ENCODE measurements at regions not wholly inside any gene's neighbourhood (a gene's known extent, or its start where the extent isn't known, plus 50 kb on each side); places are given as distances from the start of the nearest gene placed in this dataset.

DNA sequence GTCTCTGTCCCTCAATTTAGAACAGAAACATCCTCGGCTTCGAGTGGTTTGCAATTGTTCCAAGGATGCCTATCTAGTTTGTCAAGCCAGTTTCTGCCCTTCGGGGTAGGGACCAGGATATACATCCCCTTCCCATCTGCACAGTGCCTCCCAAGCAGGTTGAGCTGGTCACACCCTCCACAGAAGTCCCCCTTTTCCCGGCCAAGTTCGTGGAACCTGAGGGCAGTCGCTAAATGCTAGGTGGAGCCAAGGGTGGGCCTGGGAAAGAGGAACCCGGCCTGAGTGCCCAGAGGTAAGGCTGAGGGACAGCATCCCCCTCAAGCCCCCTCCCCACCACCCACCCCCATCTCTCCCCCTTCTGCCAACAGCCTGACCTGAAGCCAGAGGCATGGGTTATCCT, 62.4 kb upstream of the NANOS1 start:
- Mint-ChIP-seq H3K27ac (no peak overlapping the region), H3K27me3 (ENCODE audit: low read depth, poor library complexity) (peaks cover 3% of the 10 kb centered on the region), H3K4me3 (peak overlapping the region; percentile 44), H3K4me1 (peaks cover 58% of the 10 kb centered on the region), H3K36me3 (ENCODE audit: low read depth) (no peaks in the 10 kb centered on the region), H3K9me3 (peaks cover 4% of the 10 kb centered on the region)
- TF ChIP-seq, protein P1, sequence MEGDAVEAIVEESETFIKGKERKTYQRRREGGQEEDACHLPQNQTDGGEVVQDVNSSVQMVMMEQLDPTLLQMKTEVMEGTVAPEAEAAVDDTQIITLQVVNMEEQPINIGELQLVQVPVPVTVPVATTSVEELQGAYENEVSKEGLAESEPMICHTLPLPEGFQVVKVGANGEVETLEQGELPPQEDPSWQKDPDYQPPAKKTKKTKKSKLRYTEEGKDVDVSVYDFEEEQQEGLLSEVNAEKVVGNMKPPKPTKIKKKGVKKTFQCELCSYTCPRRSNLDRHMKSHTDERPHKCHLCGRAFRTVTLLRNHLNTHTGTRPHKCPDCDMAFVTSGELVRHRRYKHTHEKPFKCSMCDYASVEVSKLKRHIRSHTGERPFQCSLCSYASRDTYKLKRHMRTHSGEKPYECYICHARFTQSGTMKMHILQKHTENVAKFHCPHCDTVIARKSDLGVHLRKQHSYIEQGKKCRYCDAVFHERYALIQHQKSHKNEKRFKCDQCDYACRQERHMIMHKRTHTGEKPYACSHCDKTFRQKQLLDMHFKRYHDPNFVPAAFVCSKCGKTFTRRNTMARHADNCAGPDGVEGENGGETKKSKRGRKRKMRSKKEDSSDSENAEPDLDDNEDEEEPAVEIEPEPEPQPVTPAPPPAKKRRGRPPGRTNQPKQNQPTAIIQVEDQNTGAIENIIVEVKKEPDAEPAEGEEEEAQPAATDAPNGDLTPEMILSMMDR (IDR thresholded peaks at IDR 0.05): no peak
- no peak for DNase-seq

DNA sequence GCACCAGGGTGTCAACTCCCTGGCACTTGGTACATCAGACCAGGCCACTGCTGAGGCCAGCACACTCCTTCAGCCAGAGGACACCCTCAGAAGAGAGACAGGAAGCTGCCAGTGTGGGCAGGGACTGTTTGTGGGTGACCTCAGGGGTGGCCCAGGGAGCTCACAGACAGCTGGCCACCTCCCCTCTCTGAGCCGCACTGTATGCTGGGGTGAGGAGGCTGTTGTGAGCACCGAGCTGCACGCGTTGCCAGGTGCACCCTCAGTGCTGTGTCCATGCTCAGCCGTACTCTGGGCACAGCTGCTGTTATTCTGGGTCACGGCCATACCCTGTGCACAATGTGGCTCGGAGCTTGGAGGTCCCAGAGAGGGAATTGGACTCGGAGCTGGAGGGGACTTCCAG, 61.5 kb upstream of the NANOS1 start:
- H3K36me3 Mint-ChIP-seq (ENCODE audit: low read depth): peaks cover 2% of the 10 kb centered on the region
- H3K27me3 Mint-ChIP-seq (ENCODE audit: low read depth, poor library complexity): peaks cover 4% of the 10 kb centered on the region
- no peak for DNase-seq
- TF ChIP-seq, protein P1 (IDR thresholded peaks at IDR 0.05): no peak
- no peak overlapping the region for H3K27ac Mint-ChIP-seq
- no peak overlapping the region for H3K4me3 Mint-ChIP-seq
- peaks cover 8% of the 10 kb centered on the region for H3K9me3 Mint-ChIP-seq
- H3K4me1 Mint-ChIP-seq: peaks cover 50% of the 10 kb centered on the region

DNA sequence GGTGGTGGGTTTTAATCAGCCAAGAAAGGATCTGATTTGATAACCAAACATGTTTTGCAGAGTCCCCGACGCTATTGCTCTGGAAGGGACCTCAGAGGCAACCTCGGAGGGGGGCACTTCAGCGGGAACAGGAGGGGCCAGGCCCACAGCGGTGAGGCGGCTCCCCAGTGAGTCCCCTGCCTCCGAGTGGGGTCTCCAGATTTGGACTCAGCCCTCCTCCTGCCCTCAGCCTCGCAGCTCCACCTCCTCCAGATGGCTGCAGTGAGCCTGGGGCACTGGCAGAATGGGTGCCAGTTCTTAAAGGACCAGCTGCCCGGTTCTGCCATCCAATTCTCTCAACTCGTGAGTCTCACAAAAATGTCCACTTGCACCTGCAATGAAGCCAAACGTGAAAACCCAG, 61.0 kb upstream of the NANOS1 start:
- peaks cover 4% of the 10 kb centered on the region for H3K27me3 Mint-ChIP-seq (ENCODE audit: low read depth, poor library complexity)
- H3K36me3 Mint-ChIP-seq (ENCODE audit: low read depth): peaks cover 6% of the 10 kb centered on the region
- peaks cover 12% of the 10 kb centered on the region for H3K9me3 Mint-ChIP-seq
- no peak overlapping the region for H3K4me3 Mint-ChIP-seq
- H3K27ac Mint-ChIP-seq: no peak overlapping the region
- DNase-seq: no peak
- TF ChIP-seq, protein P1 (IDR thresholded peaks at IDR 0.05): no peak
- peaks cover 49% of the 10 kb centered on the region for H3K4me1 Mint-ChIP-seq

DNA sequence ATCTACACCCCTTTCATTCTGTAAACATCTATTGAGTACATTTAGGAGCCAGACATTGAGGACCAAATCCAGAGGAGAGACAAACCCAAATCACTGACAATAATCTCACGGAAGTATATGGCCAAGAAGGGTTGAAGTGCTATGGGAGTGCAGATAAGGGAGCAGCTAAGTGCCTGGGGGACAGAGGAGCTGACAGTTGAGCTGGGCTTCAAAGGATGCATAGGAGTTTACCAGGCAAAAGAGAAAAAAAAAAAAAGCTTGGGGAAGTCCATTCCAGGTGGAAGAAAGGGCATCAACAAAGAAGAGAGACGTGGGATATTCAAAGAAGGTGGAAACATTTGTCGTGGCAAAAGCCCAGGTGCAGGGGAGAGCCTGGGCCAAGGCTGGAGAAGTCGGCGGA, 60.5 kb upstream of the NANOS1 start:
- Mint-ChIP-seq H3K36me3 (ENCODE audit: low read depth) (peaks cover 9% of the 10 kb centered on the region), H3K4me1 (peaks cover 49% of the 10 kb centered on the region), H3K27me3 (ENCODE audit: low read depth, poor library complexity) (peaks cover 6% of the 10 kb centered on the region)

DNA sequence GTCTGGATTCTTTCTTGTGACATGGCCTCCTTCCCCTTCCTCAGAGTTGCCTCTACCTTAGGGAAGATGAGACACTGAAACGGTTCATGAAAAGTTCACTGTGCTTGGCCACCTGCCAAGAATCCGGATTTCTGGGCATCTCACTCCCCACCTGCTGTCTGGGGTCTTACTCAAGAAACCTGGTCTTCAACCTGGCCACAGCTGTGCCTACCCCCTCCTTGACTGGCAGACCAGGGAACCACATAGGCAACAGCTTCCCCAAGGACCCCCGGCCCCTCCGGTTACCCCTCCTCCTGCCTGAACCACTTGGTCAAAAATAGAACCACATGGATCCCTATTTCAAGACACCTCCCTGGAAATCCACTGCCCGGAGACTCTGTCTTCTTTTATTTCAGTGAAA, 58.7 kb upstream of the NANOS1 start:
- no peak overlapping the region for H3K27ac Mint-ChIP-seq
- no peak for DNase-seq
- no peak overlapping the region for H3K4me3 Mint-ChIP-seq
- TF ChIP-seq, protein P1 (IDR thresholded peaks at IDR 0.05): no peak
- H3K9me3 Mint-ChIP-seq: peaks cover 28% of the 10 kb centered on the region
- H3K4me1 Mint-ChIP-seq: peaks cover 35% of the 10 kb centered on the region
- peaks cover 6% of the 10 kb centered on the region for H3K27me3 Mint-ChIP-seq (ENCODE audit: low read depth, poor library complexity)
- H3K36me3 Mint-ChIP-seq (ENCODE audit: low read depth): peaks cover 14% of the 10 kb centered on the region

More for the DNA sequence above, 60.5 kb upstream of the NANOS1 start:
- no peak overlapping the region for H3K4me3 Mint-ChIP-seq
- peak overlapping the region; percentile 32 for H3K27ac Mint-ChIP-seq
- peaks cover 18% of the 10 kb centered on the region for H3K9me3 Mint-ChIP-seq
- TF ChIP-seq, protein P1 (IDR thresholded peaks at IDR 0.05): no peak
- DNase-seq: no peak

DNA sequence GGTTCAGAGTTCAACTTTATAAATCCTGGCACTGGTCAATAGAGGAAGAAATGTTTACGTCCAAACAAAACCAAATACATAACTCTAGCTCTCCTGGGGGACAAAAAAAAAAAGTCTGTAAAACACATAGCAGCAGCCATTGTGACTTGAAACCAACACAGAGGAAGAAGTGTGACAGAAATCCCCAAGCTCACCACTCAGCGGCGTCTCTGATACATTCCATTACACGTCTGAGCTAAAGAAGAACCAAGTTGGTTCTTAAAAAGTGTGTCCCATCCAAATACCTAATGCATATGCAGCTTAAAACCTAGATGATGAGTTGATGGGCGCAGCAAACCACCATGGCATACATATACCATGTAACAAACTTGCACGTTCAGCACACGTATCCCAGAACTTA, 58.3 kb upstream of the NANOS1 start:
- Mint-ChIP-seq H3K36me3 (ENCODE audit: low read depth) (peaks cover 14% of the 10 kb centered on the region), H3K4me1 (peaks cover 31% of the 10 kb centered on the region), H3K27me3 (ENCODE audit: low read depth, poor library complexity) (peaks cover 6% of the 10 kb centered on the region), H3K9me3 (peaks cover 32% of the 10 kb centered on the region), H3K4me3 (no peak overlapping the region), H3K27ac (no peak overlapping the region)
- DNase-seq: no peak
- TF ChIP-seq, protein P1 (IDR thresholded peaks at IDR 0.05): no peak
